WTC11 (cell line): ENCODE measurements at regions not wholly inside any gene's neighbourhood (a gene's known extent, or its start where the extent isn't known, plus 50 kb on each side); places are given as distances from the start of the nearest gene placed in this dataset.

Experiments
- ATAC-seq: fragments of 200-7000 bp; cut with Tn5 transposase; 2 replicates; pipeline ENCODE4 v1.10.0; 2021; ENCODE audit warnings: mild to moderate bottlenecking, moderate library complexity
- CTCF ChIA-PET: fragments of 300-600 bp; sonication (Branson Sonifier 250); formaldehyde crosslinking; loops from one replicate; lab custom pipeline; 2021; ENCODE audit warnings: antibody characterized with exemption; lab: Charles Lee
- POLR2A ChIA-PET: fragments of 350-600 bp; sonication (Branson Sonifier 250); formaldehyde crosslinking; loops from one replicate; lab custom pipeline; 2021; ENCODE audit warnings: antibody characterized with exemption; lab: Charles Lee
- DNase-seq: peaks from one replicate; pipeline ENCODE4 v3.0.0; 2021; ENCODE audit warnings: low spot score
- H3K27ac Mint-ChIP-seq: 2 replicates; pipeline ENCODE4 v1.8.0; 2021; ENCODE audit warnings: mixed read lengths
- H3K27me3 Mint-ChIP-seq: 2 replicates; pipeline ENCODE4 v1.8.0; 2021; ENCODE audit warnings: low read depth, mild to moderate bottlenecking, moderate library complexity, mixed read lengths
- H3K36me3 Mint-ChIP-seq: 2 replicates; pipeline ENCODE4 v1.8.0; 2021; ENCODE audit warnings: mixed read lengths
- H3K4me1 Mint-ChIP-seq: 2 replicates; pipeline ENCODE4 v1.8.0; 2022; ENCODE audit warnings: mixed read lengths
- H3K4me3 Mint-ChIP-seq: 2 replicates; pipeline ENCODE4 v1.8.0; 2021; ENCODE audit warnings: mild to moderate bottlenecking, moderate library complexity, mixed read lengths
- H3K9me3 Mint-ChIP-seq: 2 replicates; pipeline ENCODE4 v1.8.0; 2021; ENCODE audit warnings: mixed read lengths
- ELF4 ChIP-seq: sonication (generic); formaldehyde crosslinking; IDR thresholded peaks from 2 replicates; pipeline ENCODE4 v1.8.1; 2022; ENCODE audit warnings: low read depth, mild to moderate bottlenecking, moderate library complexity, missing genetic modification reagents
- NR2C2 ChIP-seq: sonication (generic); formaldehyde crosslinking; IDR thresholded peaks from 2 replicates; pipeline ENCODE4 v1.8.0; 2022; ENCODE audit warnings: mild to moderate bottlenecking, missing genetic modification reagents
- ZNF219 ChIP-seq: sonication (generic); formaldehyde crosslinking; IDR thresholded peaks from 2 replicates; pipeline ENCODE4 v1.8.0; 2023; ENCODE audit warnings: missing genetic modification reagents, mild to moderate bottlenecking, borderline replicate concordance
- TF ChIP-seq, protein P1 (sequence below): sonication (generic); formaldehyde crosslinking; conservative IDR thresholded peaks from 2 replicates; pipeline ENCODE4 v1.8.1; 2023; ENCODE audit warnings: mild to moderate bottlenecking, low read depth, missing genetic modification reagents, moderate library complexity
- TF ChIP-seq, protein P2 (sequence below): sonication (generic); formaldehyde crosslinking; IDR thresholded peaks from 2 replicates; pipeline ENCODE4 v1.8.1; 2022; ENCODE audit warnings: missing genetic modification reagents, borderline replicate concordance
- TF ChIP-seq, protein P3 (sequence below): sonication (generic); formaldehyde crosslinking; conservative IDR thresholded peaks from 2 replicates; pipeline ENCODE4 v1.8.1; 2022; ENCODE audit warnings: mild to moderate bottlenecking, missing genetic modification reagents
- TF ChIP-seq, protein P4 (sequence below): fragments of 200-600 bp; IDR thresholded peaks from 2 replicates; pipeline ENCODE4 v1.8.0; 2022; ENCODE audit warnings: antibody characterized with exemption
- TF ChIP-seq, protein P5 (sequence below): sonication (generic); formaldehyde crosslinking; IDR thresholded peaks from 2 replicates; pipeline ENCODE4 v1.8.0; 2022; ENCODE audit warnings: missing genetic modification reagents
- TF ChIP-seq, protein P6 (sequence below): fragments of 250-450 bp; sonication (Bioruptor Pico); IDR thresholded peaks from 2 replicates; pipeline ENCODE4 v1.9.0; 2021; ENCODE audit warnings: mild to moderate bottlenecking
- TF ChIP-seq, protein P7 (sequence below): sonication (generic); formaldehyde crosslinking; IDR thresholded peaks from 2 replicates; pipeline ENCODE4 v1.8.1; 2023; ENCODE audit warnings: mild to moderate bottlenecking, moderate library complexity, missing genetic modification reagents

DNA sequence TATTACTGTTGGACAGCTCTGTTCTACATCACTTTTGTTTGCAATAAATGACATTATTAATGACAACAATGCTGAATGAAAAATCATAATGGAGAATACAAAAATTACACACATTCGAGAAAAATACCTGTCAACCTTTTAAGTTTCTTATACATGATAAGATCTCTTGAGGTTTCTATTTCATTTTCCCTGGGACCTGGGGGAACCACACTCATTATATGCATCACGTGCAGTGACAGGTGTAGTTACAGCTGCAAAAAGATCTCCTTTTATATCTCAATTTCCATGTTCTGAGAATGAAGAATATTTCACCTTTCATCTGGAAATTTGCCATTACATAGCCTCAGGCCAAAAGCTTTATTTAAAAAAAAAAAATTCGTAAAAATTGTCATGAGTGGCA is 1347.0 kb upstream of the AGA start:
- no peaks in the 10 kb centered on the region for H3K36me3 Mint-ChIP-seq

More for the DNA sequence above, 1347.0 kb upstream of the AGA start:
- Mint-ChIP-seq H3K27me3 (no peaks in the 10 kb centered on the region), H3K27ac (no peak overlapping the region), H3K4me1 (peaks cover 10% of the 10 kb centered on the region), H3K4me3 (no peak overlapping the region), H3K9me3 (no peaks in the 10 kb centered on the region)
- no peak for DNase-seq
- ATAC-seq = no peak
- no peak for TF ChIP-seq ZNF219
- TF ChIP-seq, protein P1, sequence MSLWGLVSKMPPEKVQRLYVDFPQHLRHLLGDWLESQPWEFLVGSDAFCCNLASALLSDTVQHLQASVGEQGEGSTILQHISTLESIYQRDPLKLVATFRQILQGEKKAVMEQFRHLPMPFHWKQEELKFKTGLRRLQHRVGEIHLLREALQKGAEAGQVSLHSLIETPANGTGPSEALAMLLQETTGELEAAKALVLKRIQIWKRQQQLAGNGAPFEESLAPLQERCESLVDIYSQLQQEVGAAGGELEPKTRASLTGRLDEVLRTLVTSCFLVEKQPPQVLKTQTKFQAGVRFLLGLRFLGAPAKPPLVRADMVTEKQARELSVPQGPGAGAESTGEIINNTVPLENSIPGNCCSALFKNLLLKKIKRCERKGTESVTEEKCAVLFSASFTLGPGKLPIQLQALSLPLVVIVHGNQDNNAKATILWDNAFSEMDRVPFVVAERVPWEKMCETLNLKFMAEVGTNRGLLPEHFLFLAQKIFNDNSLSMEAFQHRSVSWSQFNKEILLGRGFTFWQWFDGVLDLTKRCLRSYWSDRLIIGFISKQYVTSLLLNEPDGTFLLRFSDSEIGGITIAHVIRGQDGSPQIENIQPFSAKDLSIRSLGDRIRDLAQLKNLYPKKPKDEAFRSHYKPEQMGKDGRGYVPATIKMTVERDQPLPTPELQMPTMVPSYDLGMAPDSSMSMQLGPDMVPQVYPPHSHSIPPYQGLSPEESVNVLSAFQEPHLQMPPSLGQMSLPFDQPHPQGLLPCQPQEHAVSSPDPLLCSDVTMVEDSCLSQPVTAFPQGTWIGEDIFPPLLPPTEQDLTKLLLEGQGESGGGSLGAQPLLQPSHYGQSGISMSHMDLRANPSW (CRISPR knock-in tag) = no peak
- TF ChIP-seq, protein P2, sequence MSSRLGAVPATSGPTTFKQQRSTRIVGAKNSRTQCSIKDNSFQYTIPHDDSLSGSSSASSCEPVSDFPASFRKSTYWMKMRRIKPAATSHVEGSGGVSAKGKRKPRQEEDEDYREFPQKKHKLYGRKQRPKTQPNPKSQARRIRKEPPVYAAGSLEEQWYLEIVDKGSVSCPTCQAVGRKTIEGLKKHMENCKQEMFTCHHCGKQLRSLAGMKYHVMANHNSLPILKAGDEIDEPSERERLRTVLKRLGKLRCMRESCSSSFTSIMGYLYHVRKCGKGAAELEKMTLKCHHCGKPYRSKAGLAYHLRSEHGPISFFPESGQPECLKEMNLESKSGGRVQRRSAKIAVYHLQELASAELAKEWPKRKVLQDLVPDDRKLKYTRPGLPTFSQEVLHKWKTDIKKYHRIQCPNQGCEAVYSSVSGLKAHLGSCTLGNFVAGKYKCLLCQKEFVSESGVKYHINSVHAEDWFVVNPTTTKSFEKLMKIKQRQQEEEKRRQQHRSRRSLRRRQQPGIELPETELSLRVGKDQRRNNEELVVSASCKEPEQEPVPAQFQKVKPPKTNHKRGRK (CRISPR knock-in tag) = no peak
- TF ChIP-seq NR2C2 (CRISPR knock-in tag) = no peak
- TF ChIP-seq, protein P3, sequence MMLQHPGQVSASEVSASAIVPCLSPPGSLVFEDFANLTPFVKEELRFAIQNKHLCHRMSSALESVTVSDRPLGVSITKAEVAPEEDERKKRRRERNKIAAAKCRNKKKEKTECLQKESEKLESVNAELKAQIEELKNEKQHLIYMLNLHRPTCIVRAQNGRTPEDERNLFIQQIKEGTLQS (CRISPR knock-in tag) = no peak
- TF ChIP-seq, protein P4, sequence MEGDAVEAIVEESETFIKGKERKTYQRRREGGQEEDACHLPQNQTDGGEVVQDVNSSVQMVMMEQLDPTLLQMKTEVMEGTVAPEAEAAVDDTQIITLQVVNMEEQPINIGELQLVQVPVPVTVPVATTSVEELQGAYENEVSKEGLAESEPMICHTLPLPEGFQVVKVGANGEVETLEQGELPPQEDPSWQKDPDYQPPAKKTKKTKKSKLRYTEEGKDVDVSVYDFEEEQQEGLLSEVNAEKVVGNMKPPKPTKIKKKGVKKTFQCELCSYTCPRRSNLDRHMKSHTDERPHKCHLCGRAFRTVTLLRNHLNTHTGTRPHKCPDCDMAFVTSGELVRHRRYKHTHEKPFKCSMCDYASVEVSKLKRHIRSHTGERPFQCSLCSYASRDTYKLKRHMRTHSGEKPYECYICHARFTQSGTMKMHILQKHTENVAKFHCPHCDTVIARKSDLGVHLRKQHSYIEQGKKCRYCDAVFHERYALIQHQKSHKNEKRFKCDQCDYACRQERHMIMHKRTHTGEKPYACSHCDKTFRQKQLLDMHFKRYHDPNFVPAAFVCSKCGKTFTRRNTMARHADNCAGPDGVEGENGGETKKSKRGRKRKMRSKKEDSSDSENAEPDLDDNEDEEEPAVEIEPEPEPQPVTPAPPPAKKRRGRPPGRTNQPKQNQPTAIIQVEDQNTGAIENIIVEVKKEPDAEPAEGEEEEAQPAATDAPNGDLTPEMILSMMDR = no peak
- TF ChIP-seq, protein P5, sequence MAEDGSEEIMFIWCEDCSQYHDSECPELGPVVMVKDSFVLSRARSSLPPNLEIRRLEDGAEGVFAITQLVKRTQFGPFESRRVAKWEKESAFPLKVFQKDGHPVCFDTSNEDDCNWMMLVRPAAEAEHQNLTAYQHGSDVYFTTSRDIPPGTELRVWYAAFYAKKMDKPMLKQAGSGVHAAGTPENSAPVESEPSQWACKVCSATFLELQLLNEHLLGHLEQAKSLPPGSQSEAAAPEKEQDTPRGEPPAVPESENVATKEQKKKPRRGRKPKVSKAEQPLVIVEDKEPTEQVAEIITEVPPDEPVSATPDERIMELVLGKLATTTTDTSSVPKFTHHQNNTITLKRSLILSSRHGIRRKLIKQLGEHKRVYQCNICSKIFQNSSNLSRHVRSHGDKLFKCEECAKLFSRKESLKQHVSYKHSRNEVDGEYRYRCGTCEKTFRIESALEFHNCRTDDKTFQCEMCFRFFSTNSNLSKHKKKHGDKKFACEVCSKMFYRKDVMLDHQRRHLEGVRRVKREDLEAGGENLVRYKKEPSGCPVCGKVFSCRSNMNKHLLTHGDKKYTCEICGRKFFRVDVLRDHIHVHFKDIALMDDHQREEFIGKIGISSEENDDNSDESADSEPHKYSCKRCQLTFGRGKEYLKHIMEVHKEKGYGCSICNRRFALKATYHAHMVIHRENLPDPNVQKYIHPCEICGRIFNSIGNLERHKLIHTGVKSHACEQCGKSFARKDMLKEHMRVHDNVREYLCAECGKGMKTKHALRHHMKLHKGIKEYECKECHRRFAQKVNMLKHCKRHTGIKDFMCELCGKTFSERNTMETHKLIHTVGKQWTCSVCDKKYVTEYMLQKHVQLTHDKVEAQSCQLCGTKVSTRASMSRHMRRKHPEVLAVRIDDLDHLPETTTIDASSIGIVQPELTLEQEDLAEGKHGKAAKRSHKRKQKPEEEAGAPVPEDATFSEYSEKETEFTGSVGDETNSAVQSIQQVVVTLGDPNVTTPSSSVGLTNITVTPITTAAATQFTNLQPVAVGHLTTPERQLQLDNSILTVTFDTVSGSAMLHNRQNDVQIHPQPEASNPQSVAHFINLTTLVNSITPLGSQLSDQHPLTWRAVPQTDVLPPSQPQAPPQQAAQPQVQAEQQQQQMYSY (CRISPR knock-in tag) = no peak
- no peak for TF ChIP-seq ELF4 (CRISPR knock-in tag)
- TF ChIP-seq, protein P6, sequence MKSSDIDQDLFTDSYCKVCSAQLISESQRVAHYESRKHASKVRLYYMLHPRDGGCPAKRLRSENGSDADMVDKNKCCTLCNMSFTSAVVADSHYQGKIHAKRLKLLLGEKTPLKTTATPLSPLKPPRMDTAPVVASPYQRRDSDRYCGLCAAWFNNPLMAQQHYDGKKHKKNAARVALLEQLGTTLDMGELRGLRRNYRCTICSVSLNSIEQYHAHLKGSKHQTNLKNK (CRISPR knock-in tag) = no peak
- TF ChIP-seq, protein P7, sequence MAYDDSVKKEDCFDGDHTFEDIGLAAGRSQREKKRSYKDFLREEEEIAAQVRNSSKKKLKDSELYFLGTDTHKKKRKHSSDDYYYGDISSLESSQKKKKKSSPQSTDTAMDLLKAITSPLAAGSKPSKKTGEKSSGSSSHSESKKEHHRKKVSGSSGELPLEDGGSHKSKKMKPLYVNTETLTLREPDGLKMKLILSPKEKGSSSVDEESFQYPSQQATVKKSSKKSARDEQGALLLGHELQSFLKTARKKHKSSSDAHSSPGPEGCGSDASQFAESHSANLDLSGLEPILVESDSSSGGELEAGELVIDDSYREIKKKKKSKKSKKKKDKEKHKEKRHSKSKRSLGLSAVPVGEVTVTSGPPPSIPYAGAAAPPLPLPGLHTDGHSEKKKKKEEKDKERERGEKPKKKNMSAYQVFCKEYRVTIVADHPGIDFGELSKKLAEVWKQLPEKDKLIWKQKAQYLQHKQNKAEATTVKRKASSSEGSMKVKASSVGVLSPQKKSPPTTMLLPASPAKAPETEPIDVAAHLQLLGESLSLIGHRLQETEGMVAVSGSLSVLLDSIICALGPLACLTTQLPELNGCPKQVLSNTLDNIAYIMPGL = no peak
- ChIA-PET CTCF (no interaction called here), POLR2A (no interaction called here)
